NCI-H146 treated with DMSO at 0.1 percent for 48 hours (cell line): ENCODE measurements at regions not wholly inside any gene's neighbourhood (a gene's known extent, or its start where the extent isn't known, plus 50 kb on each side); places are given as distances from the start of the nearest gene placed in this dataset.
"Not testable (repeated sequence)": the region's sequence is repeated elsewhere in the genome, so short reads cannot be mapped to it uniquely, and the experiment has no call there.

ENCODE experiments used
- DNase-seq: peaks from one replicate; lab custom pipeline; 2025; ENCODE audit not compliant: unreplicated experiment; lab: John Stamatoyannopoulos, UW

GRCh38 chr12:83427586-83428136, 741.0 kb downstream of the TMTC2 start:
- DNase-seq, result not testable (repeated sequence)

- DNase-seq, result no peak
These were observed 728.3 kb downstream of the TMTC2 start for GRCh38 chr12:83414981-83415380.

GRCh38 chr12:83408851-83409250, 722.1 kb downstream of the TMTC2 start:
- no peak for DNase-seq

GRCh38 chr12:83408146-83408545, 721.4 kb downstream of the TMTC2 start:
- no peak for DNase-seq

DNA sequence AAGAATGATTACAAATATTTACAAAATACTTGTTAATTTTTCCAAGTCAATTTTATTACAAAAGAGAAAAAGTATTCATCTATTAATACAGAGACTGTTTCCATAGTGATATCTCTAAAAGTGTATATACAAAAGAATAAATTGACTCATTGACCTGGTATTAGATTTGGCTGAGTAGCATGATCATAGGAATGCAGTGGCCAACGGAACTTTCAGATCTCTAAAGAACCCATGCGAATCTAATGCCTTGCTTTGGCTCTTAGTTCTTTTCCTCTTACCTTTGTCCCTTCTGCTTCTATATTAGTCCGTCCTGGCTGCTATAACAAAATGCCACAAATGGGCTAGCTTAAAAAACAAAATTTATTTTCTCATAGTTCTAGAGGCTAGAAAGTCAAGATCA, 717.8 kb downstream of the TMTC2 start:
- DNase-seq, result no peak

DNA sequence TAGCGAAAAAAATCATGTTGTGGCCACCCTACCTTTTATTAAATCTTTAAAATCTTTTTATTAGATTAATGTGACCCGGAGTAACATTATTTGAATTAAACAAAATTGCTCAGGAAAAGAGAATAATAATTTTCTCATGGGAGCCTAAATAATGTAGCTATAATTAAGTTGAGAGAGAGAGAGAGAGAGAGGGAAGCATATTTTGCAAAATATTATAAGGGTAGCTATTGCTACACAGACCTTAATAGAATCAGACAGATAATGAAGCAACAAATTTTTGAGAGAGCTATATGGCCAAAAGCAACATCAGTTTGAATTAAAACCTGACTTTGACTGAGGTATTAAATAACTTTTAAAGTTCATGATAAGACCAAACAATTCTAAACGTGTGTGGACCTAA, 703.5 kb downstream of the TMTC2 start:
- DNase-seq, result no peak

DNA sequence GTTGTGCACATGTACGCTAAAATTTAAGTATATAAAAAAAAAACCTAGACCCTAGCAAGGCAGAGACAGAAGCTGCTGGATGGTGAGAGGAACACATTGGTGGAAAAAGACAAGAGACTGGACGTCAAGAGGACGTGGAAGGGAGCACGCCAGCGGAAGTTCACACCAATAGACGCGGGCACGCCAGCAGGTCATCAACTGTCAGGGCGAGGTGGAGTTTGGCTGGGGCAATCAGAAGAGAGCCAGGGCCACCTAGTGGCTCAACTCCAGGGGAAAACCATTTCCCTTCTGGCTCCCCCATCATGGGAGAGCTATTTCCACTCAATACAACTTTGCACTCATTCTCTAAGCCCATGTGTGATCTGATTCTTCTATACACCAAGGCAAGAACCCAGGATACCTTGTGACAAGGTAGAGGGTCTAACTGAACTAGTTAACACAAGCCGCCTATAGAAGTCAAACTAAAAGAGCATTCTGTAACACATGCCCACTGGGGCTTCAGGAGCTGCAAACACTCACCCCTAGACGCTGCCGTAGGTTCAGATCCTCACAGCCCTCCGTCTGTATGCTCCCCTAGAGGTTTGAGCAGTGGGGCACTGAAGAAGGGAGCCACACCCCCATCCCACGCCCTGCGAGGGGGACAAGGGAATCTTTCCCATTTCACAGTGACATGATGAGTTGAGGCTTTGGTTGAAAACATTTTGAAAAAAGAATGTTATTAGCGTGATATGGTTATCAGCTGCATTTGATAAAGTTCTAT, 702.7 kb downstream of the TMTC2 start:
- no peak for DNase-seq

GRCh38 chr12:83388551-83388950, 701.8 kb downstream of the TMTC2 start:
- DNase-seq, result no peak

GRCh38 chr12:83386527-83387264, 700.0 kb downstream of the TMTC2 start:
- DNase-seq, result no peak

GRCh38 chr12:83378186-83378727, 691.6 kb downstream of the TMTC2 start:
- DNase-seq, result no peak

GRCh38 chr12:83365317-83365716, 678.6 kb downstream of the TMTC2 start:
- no peak for DNase-seq

DNA sequence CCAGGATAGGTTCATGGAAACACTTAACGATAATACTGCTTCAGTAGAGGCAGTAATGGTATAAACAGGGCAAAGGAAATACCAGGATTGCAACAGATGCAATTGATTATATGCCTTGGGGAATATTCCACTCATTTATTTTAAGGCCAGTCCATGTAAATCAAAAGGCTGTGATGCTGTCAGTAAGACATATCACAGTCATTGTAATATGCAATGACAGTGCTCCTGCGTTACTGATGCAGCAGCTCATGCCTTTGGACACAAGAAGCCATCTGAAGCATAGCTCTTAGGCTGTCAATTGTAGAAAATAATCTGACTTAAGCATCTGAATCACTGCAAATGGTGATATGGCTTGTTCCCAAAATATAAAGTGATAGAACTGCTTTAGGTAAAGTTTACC, 674.8 kb downstream of the TMTC2 start:
- DNase-seq, result no peak

DNA sequence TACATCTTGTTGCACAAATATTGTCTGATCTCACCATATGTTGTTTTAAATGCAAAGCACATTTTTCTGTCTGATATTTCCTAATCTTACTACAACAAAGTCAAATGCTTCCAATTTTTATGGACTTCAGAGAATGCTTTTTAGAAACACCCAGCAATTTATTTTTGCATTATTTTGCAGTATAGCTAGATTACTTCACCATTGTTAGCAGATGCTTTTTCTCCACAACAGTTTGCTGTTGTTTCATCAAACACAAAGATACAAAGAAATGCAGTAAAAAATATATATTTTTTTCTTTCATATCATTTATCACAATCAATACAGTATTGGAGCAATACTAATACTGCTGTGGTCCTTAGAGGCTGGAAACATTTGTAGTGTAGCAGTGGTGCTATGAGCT, 674.4 kb downstream of the TMTC2 start:
- no peak for DNase-seq

GRCh38 chr12:83349907-83350611, 663.4 kb downstream of the TMTC2 start:
- no peak for DNase-seq

- no peak for DNase-seq
These were observed 659.6 kb downstream of the TMTC2 start for GRCh38 chr12:83346333-83346732.

DNA sequence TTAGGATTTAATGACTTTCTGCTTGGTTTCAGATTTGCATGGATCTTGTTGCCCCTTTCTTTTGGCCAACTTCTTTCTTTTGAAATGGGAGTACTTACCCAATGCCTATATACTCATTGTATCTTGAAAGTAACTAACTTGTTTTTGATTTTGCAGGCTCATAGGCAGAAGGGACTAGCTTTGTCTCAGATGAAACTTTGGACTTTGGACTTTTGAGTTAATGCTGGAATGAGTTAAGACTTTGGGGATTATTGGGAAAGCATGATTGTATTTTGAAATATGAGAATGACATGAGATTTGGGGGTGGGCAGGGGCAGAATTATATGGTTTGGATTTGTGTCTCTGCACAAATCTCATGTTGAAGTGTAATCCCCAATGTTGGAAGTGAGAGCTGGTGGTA, 657.1 kb downstream of the TMTC2 start:
- no peak for DNase-seq

GRCh38 chr12:83335748-83336147, 649.0 kb downstream of the TMTC2 start:
- no peak for DNase-seq

- no peak for DNase-seq
These were observed 640.0 kb downstream of the TMTC2 start for GRCh38 chr12:83326666-83327065.

GRCh38 chr12:83323866-83324265, 637.2 kb downstream of the TMTC2 start:
- DNase-seq, result no peak

DNA sequence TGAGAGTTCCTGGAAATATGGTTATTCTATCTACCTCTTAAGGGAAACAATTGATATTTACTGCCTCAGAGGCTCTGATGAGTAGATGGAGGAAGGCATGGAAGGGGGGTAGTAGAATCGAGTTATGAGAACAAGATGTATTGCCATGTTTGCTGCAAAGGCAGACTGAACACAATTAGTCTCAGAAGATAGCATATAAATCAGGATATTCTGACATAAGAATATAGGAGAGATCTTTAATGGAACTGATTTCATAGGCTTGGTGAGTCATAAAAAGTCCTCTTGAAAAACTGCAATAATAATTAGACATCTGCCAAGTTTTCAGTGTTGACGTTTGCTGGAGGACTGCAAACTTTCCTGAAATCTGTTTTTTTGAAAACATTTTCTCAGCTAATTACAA, 636.1 kb downstream of the TMTC2 start:
- DNase-seq, result no peak

- no peak for DNase-seq
These were observed 635.3 kb downstream of the TMTC2 start for GRCh38 chr12:83321971-83322370.
